Activated CD8-positive, alpha-beta memory T cell treated with anti-CD3 and anti-CD28 coated beads for 24 hours (primary cell): ENCODE measurements at regions not wholly inside any gene's neighbourhood (a gene's known extent, or its start where the extent isn't known, plus 50 kb on each side); places are given as distances from the start of the nearest gene placed in this dataset.
"Not testable (repeated sequence)": the region's sequence is repeated elsewhere in the genome, so short reads cannot be mapped to it uniquely, and the experiment has no call there.

Experiments
- DNase-seq: peaks from one replicate; pipeline ENCODE4 v3.0.0-alpha.2; 2020

DNA sequence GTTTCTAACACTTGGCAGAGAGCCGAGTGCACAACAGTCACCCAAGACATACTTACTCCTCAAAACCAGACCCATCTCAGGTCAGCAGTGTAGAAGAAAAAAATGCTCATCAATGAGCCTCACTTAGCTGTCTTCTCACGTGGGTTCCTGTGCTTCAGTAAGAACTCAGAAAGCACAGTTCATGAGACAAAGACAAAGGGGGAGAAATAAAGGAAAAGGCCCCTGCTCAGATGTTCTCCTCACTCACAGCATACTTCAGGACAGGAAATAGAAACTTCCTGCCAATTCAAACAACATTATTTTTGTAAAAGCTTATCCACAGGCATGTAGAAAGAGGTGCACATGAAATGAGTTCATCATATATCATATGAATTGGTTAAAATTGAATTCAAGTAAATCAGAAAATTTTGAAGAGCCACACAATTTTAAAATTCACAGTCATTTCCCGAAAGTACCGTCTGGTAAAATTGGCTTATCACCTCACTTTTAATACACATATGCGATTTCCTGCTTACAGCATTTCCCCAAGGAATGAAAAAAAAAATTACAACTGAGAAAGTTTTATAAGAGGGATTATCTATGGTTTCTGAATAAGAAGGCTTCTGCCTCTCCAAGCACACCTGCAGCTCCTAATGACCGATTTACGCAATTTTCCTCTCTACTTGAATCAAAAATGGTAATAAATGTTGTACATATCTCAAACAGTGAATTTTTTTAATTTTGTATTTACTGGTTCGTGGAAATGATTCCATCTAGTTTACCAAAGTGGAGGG is 328.3 kb downstream of the TMEM167A start:
- DNase-seq, result no peak

- DNase-seq, result no peak
Measured at GRCh38 chr5:82747986-82748385, 329.2 kb downstream of the TMEM167A start.

DNA sequence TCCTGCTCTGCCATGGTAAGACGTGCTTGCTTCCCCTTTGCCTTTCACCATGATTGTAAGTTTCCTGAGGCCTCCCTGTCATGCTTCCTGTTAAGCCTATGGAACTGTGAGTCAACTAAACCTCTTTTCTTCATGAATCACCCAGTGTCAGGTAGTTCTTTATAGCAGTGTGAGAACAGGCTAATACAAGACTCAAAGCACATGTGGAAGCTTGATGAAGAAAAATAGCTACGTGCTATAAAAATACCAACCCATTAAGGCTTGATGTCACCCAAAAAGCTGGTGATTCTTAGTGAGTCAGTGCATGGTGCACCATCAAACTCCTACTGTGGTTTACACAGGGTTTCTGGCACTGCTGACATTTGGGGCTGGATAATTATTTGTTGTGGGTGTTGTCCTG is 332.2 kb downstream of the TMEM167A start:
- no peak for DNase-seq

DNA sequence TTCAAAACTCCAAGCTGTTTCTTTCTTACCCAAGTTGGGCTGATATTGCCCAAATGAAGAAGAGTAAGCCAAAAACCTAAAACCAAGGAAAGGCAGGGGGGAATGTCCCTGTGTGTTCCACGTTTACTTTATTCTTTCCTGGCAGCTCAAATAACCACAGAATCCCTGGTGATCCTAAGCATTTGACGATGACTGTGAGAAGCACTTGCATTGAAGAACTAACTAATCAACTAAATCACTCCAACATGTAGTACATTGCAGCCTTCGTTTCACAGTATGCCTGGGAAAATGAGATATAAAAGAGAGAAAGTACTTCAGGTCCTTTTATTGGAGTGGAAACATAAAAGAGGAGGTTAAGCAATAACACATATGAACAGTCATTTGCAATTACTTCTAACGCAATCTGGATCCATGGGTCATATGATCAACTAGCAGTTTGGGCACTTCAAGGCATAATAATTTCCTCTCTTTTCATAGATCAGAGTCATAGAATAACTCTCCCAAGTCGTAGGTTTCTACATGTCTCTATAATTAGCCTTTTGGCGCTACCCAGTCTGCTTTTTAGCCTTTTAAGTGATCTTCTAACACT is 338.4 kb downstream of the TMEM167A start:
- DNase-seq, result no peak

DNA sequence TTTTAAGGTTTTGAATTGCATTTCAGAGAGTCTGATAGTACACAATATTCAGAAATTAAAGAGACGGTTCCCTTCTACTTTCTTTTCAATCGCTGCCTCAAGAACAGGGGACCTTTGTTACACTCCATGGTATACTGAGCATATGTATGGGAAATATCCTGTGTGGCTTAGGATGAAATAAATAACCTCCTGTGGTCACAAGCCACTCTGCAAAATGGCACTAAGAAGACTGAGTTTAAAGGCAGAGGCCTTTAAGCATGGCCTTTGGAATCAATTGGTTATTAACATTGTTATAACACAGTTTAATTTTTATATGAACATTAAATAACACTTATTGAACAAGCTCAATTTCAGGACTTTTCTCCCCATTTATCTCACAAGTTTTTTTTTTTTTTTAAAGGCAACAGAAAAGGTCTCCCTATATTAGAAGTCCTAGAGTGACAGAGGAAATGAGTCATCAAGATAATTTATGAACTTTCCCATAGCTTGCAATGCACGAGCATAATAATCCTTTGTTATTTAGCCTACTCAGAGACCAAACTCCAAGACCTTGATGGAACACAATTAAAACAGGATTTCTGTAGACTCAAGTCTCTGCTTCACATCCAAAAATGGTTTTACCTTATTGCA is 341.9 kb downstream of the TMEM167A start:
- no peak for DNase-seq

DNA sequence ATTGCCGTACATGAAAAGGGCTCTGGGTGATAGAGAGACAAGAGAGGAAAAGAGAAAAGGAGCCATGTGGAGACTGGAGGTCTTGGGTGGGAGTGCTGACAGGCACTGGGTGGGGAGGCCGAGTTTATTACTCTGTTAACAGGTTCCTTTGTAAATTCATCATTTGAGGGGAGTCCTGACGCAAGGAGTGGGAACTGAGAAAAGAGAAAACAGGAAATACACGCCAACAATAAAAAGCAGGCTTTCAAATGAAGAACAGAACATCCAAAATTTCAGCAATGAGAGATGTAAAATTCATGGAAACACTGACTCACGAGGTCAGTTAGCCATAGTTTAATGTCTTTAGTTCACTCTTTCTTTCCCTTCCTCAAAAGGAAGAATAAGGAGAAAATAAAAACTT is 342.8 kb downstream of the TMEM167A start:
- DNase-seq, result no peak

- DNase-seq, result no peak
Measured at GRCh38 chr5:82730913-82731312, 346.3 kb downstream of the TMEM167A start.

DNA sequence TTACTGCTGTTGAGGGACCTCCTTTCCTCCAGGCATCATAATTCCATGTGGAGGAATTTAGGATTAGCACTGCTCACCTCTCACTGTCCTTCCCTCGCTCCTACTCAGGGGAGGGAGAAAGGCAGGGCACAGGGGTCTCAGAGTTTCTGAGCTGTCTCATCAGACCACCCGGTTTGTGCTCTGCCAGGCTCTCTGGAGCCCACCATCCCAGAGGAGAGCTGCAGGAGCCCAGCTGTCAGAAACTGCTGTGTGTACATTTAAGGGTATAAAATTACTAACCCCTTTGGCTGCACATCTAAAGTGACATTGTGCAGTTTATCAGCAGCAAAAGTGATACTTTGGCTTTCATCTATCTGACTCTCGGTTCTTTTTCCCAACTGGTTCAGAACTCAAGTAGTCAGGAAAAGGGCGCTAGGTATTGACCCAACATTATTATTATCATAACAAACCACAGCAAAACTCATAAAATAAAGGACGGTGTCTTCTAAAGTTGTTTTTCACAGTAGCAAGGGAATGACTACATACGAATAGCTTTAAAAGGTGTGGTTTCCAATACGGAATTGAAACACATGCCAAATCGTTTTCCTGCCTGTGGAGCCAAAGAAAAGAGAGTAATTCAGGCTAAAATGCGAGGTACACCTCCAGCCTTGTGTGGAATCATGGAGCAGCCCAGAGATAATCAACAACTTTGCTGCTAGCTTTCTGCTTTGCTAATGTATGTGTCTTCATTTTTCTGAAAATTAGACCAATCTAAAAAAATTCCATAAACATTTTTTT is 348.1 kb downstream of the TMEM167A start:
- DNase-seq, result no peak

DNA sequence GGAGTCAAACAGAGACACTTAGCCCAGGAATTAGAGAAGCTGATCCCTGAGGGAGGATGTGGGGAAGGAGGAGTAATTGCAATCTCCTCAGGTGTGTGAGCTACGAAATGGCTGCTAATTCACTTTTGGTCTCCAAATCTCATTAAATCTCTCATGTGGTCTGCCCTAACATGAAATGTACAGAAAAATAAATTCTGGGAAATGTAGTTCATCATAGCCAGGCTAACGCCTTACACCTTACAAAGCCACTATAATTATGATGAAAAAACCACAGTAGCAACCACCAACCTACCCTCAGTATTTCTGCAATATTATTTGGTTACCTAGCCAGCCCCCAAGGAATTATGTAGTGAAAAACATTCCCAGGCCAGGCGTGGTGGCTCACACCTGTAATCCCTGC is 354.0 kb downstream of the TMEM167A start:
- no peak for DNase-seq

- DNase-seq, result no peak
Measured at GRCh38 chr5:82721087-82721410, 356.1 kb downstream of the TMEM167A start.

DNA sequence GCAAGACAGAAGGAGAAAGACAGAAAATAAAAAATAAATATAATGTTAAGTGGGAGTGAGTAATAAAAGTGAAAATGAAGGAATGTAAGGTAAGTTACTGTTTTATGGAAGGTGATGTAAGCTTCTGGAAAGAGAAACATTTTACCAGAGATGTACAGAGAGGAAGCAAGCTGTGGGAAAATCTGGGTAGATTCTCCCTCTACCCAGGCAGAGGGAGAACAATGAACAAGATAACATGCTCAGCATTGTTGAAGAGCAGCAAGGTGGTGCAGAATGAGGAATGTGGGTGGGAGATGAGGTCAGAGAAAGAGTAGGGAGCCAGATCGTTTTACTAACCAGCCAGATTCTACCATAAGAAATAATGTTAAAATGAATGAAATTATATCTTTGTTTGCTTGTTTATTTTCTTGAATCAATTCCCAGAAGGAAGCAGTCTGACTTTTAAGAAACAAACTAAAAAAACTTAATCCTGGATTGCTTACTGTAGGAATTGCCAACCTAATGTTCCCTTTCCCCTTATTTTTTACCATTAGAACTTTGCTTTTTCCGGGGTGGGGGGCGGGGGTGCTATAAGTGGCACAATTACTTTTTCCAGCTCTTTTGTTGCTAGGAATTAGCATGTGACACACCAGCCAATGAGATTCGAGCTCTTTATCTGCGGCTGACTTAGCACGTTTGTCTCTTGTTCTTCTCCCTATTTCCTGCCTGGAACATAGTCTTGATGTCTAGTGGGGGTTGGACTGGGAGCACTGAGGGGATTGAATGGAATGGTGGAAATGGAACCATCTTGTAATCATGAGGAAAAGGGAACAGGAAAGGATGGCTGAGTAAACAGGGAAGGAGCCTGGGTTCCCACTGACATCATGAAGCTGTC is 356.7 kb downstream of the TMEM167A start:
- no peak for DNase-seq

- no peak for DNase-seq
Measured at GRCh38 chr5:82719368-82719767, 357.8 kb downstream of the TMEM167A start.

DNA sequence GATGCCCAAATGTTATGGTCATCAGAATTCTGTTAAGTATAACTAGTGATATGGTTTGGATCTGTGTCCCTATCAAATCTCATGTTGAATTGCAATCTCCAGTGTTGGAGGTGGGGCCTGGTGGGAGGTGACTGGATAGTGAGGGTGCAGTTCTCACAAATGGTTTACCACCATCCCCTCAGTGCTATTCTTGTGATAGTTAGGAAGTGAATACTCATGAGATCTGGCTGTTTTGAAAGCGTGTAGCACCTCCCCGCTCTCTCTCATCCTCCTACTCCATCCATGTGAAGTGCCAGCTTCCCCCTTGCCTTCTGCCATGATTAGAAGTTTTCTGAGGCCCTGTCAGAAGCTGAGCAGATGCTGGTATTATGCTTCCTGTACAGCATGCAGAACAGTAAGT is 359.5 kb downstream of the TMEM167A start:
- DNase-seq, result no peak

DNA sequence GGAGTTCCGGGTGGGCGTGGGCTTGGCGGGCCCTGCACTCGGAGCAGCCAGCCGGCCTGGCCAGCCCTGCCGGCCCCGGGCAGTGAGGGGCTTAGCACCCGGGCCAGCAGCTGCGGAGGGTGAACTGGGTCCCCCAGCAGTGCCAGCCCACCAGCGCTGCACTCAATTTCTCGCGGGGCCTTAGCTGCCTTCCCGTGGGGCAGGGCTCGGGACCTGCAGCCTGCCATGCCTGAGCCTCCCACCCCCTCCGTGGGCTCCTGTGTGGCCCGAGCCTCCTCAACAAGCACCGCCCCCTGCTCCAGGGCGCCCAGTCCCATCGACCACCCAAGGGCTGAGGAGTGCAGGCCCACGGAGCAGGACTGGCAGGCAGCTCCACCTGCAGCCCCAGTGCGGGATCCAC is 362.5 kb downstream of the TMEM167A start:
- not testable (repeated sequence) for DNase-seq

DNA sequence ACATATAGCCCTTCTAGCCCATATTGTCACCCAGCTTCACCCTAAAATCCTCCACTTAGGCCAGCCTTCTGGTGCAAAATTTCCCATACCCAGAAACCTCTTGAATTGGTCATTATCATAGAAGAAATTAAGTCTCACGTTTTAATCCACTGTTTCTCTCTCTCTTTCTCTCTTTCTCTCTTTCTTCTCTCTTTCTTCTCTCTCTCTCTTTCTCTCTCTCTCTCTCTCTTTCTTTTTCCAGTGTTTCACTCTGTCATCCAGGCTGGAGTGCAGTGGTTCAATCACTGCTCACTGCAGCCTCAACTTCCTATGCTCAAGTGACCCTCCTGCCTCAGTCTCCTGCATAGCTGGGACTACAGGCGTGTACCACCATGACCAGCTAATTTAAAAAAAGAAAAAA is 363.4 kb downstream of the TMEM167A start:
- DNase-seq, result no peak

GRCh38 chr5:82707741-82708140 is 369.5 kb downstream of the TMEM167A start:
- no peak for DNase-seq

GRCh38 chr5:82704381-82704780 is 372.8 kb downstream of the TMEM167A start:
- no peak for DNase-seq

DNA sequence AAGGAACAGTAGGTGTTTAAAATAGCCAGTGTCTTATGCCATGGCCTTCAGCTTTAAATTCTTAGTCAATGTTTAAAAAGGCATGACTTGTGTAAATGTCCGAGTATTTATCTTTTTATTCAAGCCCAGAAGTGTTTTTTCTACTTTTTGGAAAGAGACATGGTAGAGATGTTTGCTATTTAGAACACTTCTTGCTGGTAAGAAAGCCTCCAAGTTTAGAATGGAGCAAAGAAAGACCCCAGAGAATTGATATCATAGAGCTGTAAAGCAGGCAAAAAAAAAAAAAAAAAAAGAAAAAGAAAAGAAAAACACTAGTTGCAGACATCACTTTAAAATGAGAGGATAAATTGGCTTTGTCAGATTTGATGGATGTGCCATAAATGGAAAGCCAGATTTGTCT is 375.1 kb downstream of the TMEM167A start:
- no peak for DNase-seq

GRCh38 chr5:82699737-82700136 is 377.5 kb downstream of the TMEM167A start:
- DNase-seq, result no peak

GRCh38 chr5:82698026-82698425 is 379.2 kb downstream of the TMEM167A start:
- no peak for DNase-seq

GRCh38 chr5:82694711-82695285 is 382.4 kb downstream of the TMEM167A start:
- no peak for DNase-seq

- no peak for DNase-seq
Measured at GRCh38 chr5:82692826-82693225, 384.4 kb downstream of the TMEM167A start.
